CD4-positive, CD25-positive, alpha-beta regulatory T cell (primary cell): ENCODE measurements at regions not wholly inside any gene's neighbourhood (a gene's known extent, or its start where the extent isn't known, plus 50 kb on each side); places are given as distances from the start of the nearest gene placed in this dataset.
A peak's percentile ranks its signal among the peaks of the same experiment; 100 is the strongest.

ENCODE experiments used
- ATAC-seq, 2 donors: fragments of 150-1000 bp; cut with Tn5 transposase; one replicate each; pipeline ENCODE4 v1.10.0; 2021; ENCODE audit warnings: low read depth in 2 of 2, moderate number of reproducible peaks in 2 of 2, moderate library complexity in 1 of 2
- DNase-seq, 3 donors: peaks; one replicate each; pipeline versions ENCODE4 v3.0.0 to v3.0.0-alpha.2; 2012 to 2022; ENCODE audit warnings: mixed read lengths in 1 of 3
- H3K27ac ChIP-seq: one replicate; pipeline ENCODE4 v1.7.0; 2013; ENCODE audit warnings: mild to moderate bottlenecking, low read length; ENCODE audit not compliant: insufficient read depth, poor library complexity, severe bottlenecking
- H3K27me3 ChIP-seq: one replicate; pipeline ENCODE4 v1.7.0; 2013; ENCODE audit warnings: low read length; ENCODE audit not compliant: control insufficient read depth, insufficient read depth
- H3K36me3 ChIP-seq: one replicate; pipeline ENCODE4 v1.7.0; 2013; ENCODE audit warnings: mild to moderate bottlenecking, low read length, moderate library complexity; ENCODE audit not compliant: control insufficient read depth, insufficient read depth
- H3K4me1 ChIP-seq: 2 replicates; pipeline ENCODE4 v1.7.0; 2013; ENCODE audit warnings: mild to moderate bottlenecking, low read length; ENCODE audit not compliant: insufficient read depth, control insufficient read depth, poor library complexity, severe bottlenecking
- H3K4me3 ChIP-seq: one replicate; pipeline ENCODE4 v1.7.0; 2013; ENCODE audit warnings: low read depth, mild to moderate bottlenecking, low read length, moderate library complexity
- H3K9me3 ChIP-seq, 2 experiments: 1 replicate in 1 of 2; 2 replicates in 1 of 2; pipeline ENCODE4 v1.7.0; 2013; ENCODE audit warnings: low read length in 2 of 2, mild to moderate bottlenecking in 1 of 2, moderate library complexity in 1 of 2; ENCODE audit not compliant: control insufficient read depth in 2 of 2
- H3K27ac Mint-ChIP-seq, 3 donors: one replicate each; pipeline ENCODE4 v1.8.0; 2020 to 2022; ENCODE audit warnings: mild to moderate bottlenecking in 3 of 3, mixed read lengths in 3 of 3, moderate library complexity in 2 of 3
- H3K27me3 Mint-ChIP-seq: one replicate; pipeline ENCODE4 v1.8.0; 2022; ENCODE audit warnings: mild to moderate bottlenecking, mixed read lengths
- H3K36me3 Mint-ChIP-seq: one replicate; pipeline ENCODE4 v1.8.0; 2020; ENCODE audit warnings: mixed read lengths
- H3K4me1 Mint-ChIP-seq, 4 donors: one replicate each; pipeline ENCODE4 v1.8.0; 2020 to 2022; ENCODE audit warnings: mixed read lengths in 4 of 4, mild to moderate bottlenecking in 1 of 4
- H3K4me3 Mint-ChIP-seq, 4 donors: one replicate each; pipeline ENCODE4 v1.8.0; 2020 to 2022; ENCODE audit warnings: mild to moderate bottlenecking in 4 of 4, mixed read lengths in 4 of 4, moderate library complexity in 3 of 4
- H3K9me3 Mint-ChIP-seq, 7 donors: one replicate each; pipeline ENCODE4 v1.8.0; 2020 to 2022; ENCODE audit warnings: mixed read lengths in 7 of 7, mild to moderate bottlenecking in 3 of 7, moderate library complexity in 2 of 7

GRCh38 chr1:234887016-234887900 lies 241.4 kb downstream of the TOMM20 start:
- Mint-ChIP-seq H3K36me3 (peaks cover 3% of the 10 kb centered on the region), H3K4me3 (no peak overlapping the region), H3K27ac (peak overlapping the region in 1 of 3 donors; percentile 41), H3K9me3 (peaks cover 0 to 3% (median 0%) of the 10 kb centered on the region in 7 donors), H3K4me1 (peaks cover 0 to 16% (median 5%) of the 10 kb centered on the region in 4 donors), H3K27me3 (peaks cover 15% of the 10 kb centered on the region)
- no peak overlapping the region for H3K27ac ChIP-seq
- H3K36me3 ChIP-seq = no peaks in the 10 kb centered on the region
- ATAC-seq (no peak), DNase-seq (no peak)
- H3K4me1 ChIP-seq = no peaks in the 10 kb centered on the region
- no peak overlapping the region for H3K4me3 ChIP-seq
- no peaks in the 10 kb centered on the region for H3K27me3 ChIP-seq
- H3K9me3 ChIP-seq = no peaks in the 10 kb centered on the region

GRCh38 chr1:234886081-234886984 lies 242.3 kb downstream of the TOMM20 start:
- H3K36me3 Mint-ChIP-seq = peaks cover 3% of the 10 kb centered on the region
- no peaks in the 10 kb centered on the region for H3K4me1 ChIP-seq
- ATAC-seq (no peak), DNase-seq (no peak)
- H3K27ac ChIP-seq = no peak overlapping the region
- no peak overlapping the region for H3K4me3 Mint-ChIP-seq
- H3K27me3 ChIP-seq = no peaks in the 10 kb centered on the region
- peaks cover 0 to 22% (median 10%) of the 10 kb centered on the region in 4 donors for H3K4me1 Mint-ChIP-seq
- no peak overlapping the region for H3K4me3 ChIP-seq
- H3K27ac Mint-ChIP-seq = peak overlapping the region in 2 of 3 donors; percentile 14 to 41
- peaks cover 0 to 3% (median 0%) of the 10 kb centered on the region in 7 donors for H3K9me3 Mint-ChIP-seq
- H3K36me3 ChIP-seq = no peaks in the 10 kb centered on the region
- peaks cover 22% of the 10 kb centered on the region for H3K27me3 Mint-ChIP-seq
- H3K9me3 ChIP-seq = no peaks in the 10 kb centered on the region

GRCh38 chr1:234885601-234886000 lies 243.0 kb downstream of the TOMM20 start:
- peaks cover 3% of the 10 kb centered on the region for H3K36me3 Mint-ChIP-seq
- H3K9me3 Mint-ChIP-seq = peaks cover 0 to 3% (median 0%) of the 10 kb centered on the region in 7 donors
- Histone ChIP-seq H3K27me3 (no peaks in the 10 kb centered on the region), H3K9me3 (no peaks in the 10 kb centered on the region), H3K4me3 (no peak overlapping the region), H3K36me3 (no peaks in the 10 kb centered on the region), H3K27ac (no peak overlapping the region), H3K4me1 (no peaks in the 10 kb centered on the region)
- ATAC-seq = no peak
- peaks cover 22% of the 10 kb centered on the region for H3K27me3 Mint-ChIP-seq
- H3K27ac Mint-ChIP-seq = peak overlapping the region in 1 of 3 donors; percentile 42
- no peak overlapping the region for H3K4me3 Mint-ChIP-seq
- no peak for DNase-seq
- peaks cover 0 to 22% (median 10%) of the 10 kb centered on the region in 4 donors for H3K4me1 Mint-ChIP-seq

GRCh38 chr1:234884701-234885100 lies 243.9 kb downstream of the TOMM20 start:
- ATAC-seq = no peak
- H3K9me3 Mint-ChIP-seq = peaks cover 0 to 3% (median 0%) of the 10 kb centered on the region in 7 donors
- no peak overlapping the region for H3K27ac ChIP-seq
- H3K36me3 Mint-ChIP-seq = peaks cover 3% of the 10 kb centered on the region
- no peaks in the 10 kb centered on the region for H3K4me1 ChIP-seq
- no peak for DNase-seq
- H3K4me1 Mint-ChIP-seq = peaks cover 0 to 22% (median 10%) of the 10 kb centered on the region in 4 donors
- H3K27me3 ChIP-seq = no peaks in the 10 kb centered on the region
- no peak overlapping the region for H3K4me3 Mint-ChIP-seq
- H3K27me3 Mint-ChIP-seq = peaks cover 22% of the 10 kb centered on the region
- no peak overlapping the region for H3K4me3 ChIP-seq
- no peaks in the 10 kb centered on the region for H3K36me3 ChIP-seq
- H3K27ac Mint-ChIP-seq = peak overlapping the region in 2 of 3 donors; percentile 1 to 28
- no peaks in the 10 kb centered on the region for H3K9me3 ChIP-seq

GRCh38 chr1:234884006-234884405 lies 244.6 kb downstream of the TOMM20 start:
- Histone ChIP-seq H3K9me3 (no peaks in the 10 kb centered on the region), H3K4me3 (no peak overlapping the region), H3K27me3 (no peaks in the 10 kb centered on the region), H3K36me3 (no peaks in the 10 kb centered on the region), H3K27ac (no peak overlapping the region), H3K4me1 (no peaks in the 10 kb centered on the region)
- Mint-ChIP-seq H3K9me3 (peaks cover 0 to 3% (median 0%) of the 10 kb centered on the region in 7 donors), H3K27ac (no peak overlapping the region), H3K27me3 (peaks cover 24% of the 10 kb centered on the region), H3K4me1 (peaks cover 0 to 22% (median 11%) of the 10 kb centered on the region in 4 donors), H3K4me3 (no peak overlapping the region), H3K36me3 (peaks cover 3% of the 10 kb centered on the region)
- DNase-seq (no peak), ATAC-seq (no peak)

GRCh38 chr1:234882898-234883297 lies 245.7 kb downstream of the TOMM20 start:
- Mint-ChIP-seq H3K27me3 (peaks cover 28% of the 10 kb centered on the region), H3K36me3 (peaks cover 3% of the 10 kb centered on the region), H3K27ac (peak overlapping the region in 1 of 3 donors; percentile 84), H3K9me3 (peaks cover 0 to 3% (median 0%) of the 10 kb centered on the region in 7 donors), H3K4me3 (no peak overlapping the region), H3K4me1 (peaks cover 0 to 22% (median 11%) of the 10 kb centered on the region in 4 donors)
- no peaks in the 10 kb centered on the region for H3K27me3 ChIP-seq
- H3K27ac ChIP-seq = no peak overlapping the region
- ATAC-seq (no peak), DNase-seq (no peak)
- H3K36me3 ChIP-seq = no peaks in the 10 kb centered on the region
- no peaks in the 10 kb centered on the region for H3K4me1 ChIP-seq
- no peak overlapping the region for H3K4me3 ChIP-seq
- H3K9me3 ChIP-seq = no peaks in the 10 kb centered on the region

GRCh38 chr1:234881893-234882771 lies 246.5 kb downstream of the TOMM20 start:
- H3K27ac ChIP-seq = no peak overlapping the region
- H3K4me1 ChIP-seq = no peaks in the 10 kb centered on the region
- Mint-ChIP-seq H3K9me3 (peaks cover 0 to 3% (median 0%) of the 10 kb centered on the region in 7 donors), H3K27me3 (peaks cover 24% of the 10 kb centered on the region), H3K4me3 (peak overlapping the region in 2 of 4 donors; percentile 7 to 13), H3K4me1 (peaks cover 0 to 22% (median 11%) of the 10 kb centered on the region in 4 donors), H3K36me3 (peaks cover 3% of the 10 kb centered on the region), H3K27ac (peak overlapping the region; percentile 7 to 84 (median 26))
- H3K4me3 ChIP-seq = no peak overlapping the region
- ATAC-seq (peak; percentile 38 to 60), DNase-seq (peak in 1 of 3 donors; percentile 59)
- no peaks in the 10 kb centered on the region for H3K27me3 ChIP-seq
- no peaks in the 10 kb centered on the region for H3K36me3 ChIP-seq
- H3K9me3 ChIP-seq = no peaks in the 10 kb centered on the region
